KG1 (cell line): ENCODE measurements at regions not wholly inside any gene's neighbourhood (a gene's known extent, or its start where the extent isn't known, plus 50 kb on each side); places are given as distances from the start of the nearest gene placed in this dataset.

Source experiments
- DNase-seq: peaks from one replicate; lab custom pipeline; 2025; lab: John Stamatoyannopoulos, UW

- DNase-seq: no peak
These were observed 181.9 kb downstream of the SOX9 start for GRCh38 chr17:72302735-72303134.

- DNase-seq: no peak
These were observed 183.2 kb downstream of the SOX9 start for GRCh38 chr17:72303787-72304733.

GRCh38 chr17:72304859-72305258 is 184.0 kb downstream of the SOX9 start:
- no peak for DNase-seq

GRCh38 chr17:72305472-72305871 is 184.7 kb downstream of the SOX9 start:
- no peak for DNase-seq

DNA sequence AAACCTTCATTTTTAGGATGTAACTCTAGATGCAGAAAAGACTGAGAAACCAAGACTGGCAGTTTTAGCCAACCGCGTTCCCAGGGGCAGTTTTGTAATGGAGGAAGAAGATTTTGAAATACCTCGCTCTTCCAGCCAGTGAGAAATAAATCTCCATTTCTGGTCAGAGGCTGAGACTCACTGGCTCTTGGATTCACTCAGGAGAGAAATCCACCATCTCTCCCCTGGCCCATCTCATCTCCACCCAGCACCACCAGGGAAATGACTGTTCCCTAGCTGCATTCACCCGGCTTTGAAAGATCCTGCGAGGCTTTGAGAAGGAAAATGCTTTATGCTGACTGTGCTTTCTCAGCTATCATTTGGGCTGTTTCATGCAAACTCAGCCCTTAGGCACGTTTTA is 185.2 kb downstream of the SOX9 start:
- no peak for DNase-seq

DNA sequence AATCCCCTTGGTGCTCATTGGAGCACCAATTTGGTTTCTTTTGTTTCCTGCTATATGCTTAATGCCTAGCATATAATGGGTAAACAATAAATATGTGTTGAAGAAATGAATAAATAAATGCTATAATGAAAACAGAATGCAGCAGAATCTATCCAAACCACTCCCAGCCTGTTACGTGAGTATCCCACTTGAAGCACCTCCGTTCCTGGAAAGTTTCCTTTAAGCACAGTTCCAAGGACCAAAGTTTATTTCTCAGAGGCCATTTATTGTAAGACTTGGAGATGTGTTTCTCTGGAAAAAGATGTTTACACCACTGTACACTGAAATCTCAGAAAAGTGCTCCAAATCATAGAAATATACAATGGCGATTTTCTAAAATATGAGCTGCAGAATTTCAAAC is 187.0 kb downstream of the SOX9 start:
- DNase-seq: no peak

DNA sequence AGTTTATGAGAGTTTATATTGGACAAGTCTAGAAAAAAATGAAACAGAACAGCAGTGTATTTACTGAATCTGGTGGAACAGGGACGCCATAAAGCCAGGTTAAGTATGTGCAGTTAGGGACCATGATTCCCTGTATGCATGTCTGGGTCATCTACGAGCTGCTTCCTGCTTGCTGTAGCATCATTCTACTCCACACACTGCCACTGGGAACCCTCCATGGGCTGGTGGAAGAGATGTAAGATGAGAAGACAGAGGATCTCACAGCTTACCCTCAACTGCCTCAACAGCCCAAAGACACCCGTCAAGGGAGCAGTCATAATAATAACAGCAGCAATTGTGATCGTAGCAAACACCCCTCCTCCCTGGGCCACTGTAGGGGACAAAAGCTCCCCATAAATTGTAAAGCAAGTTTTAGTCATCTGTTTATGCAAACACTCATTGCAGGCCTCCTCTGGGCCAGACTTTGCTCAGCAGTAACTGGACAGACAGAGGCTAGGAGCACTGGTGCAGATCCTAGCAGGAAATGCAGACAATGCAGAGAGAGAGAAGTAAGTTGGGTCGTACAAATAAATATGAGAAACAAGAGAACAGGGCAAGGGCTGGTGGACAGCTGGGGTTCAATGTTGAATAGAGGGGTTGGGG is 188.0 kb downstream of the SOX9 start:
- DNase-seq: no peak

- DNase-seq: no peak
These were observed 190.2 kb downstream of the SOX9 start for GRCh38 chr17:72311004-72311403.

GRCh38 chr17:72315122-72315913 is 194.5 kb downstream of the SOX9 start:
- DNase-seq: no peak

GRCh38 chr17:72318131-72318530 is 197.3 kb downstream of the SOX9 start:
- DNase-seq: no peak

GRCh38 chr17:72321896-72322295 is 201.1 kb downstream of the SOX9 start:
- no peak for DNase-seq

GRCh38 chr17:72332367-72332766 is 211.5 kb downstream of the SOX9 start:
- no peak for DNase-seq

- DNase-seq: no peak
These were observed 212.8 kb downstream of the SOX9 start for GRCh38 chr17:72333570-72333969.

DNA sequence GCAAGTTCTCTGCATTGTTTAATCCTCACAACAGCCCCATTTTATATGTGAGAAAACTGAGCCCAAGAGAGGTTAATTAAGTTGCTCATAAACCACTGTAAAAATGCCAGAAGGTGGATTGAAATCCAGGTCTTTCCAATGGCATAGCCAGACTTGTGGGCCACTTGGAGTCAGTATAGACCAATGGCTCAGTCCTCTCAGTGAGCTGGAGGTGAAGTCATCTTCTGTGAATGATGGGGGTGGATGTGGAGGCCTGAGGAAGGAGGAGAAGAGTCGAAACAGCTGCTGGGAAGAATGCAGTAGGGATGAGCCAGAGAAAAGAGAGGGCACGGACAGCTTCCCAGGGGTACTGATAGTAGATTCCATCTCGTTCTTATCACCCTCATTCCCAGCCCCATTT is 213.4 kb downstream of the SOX9 start:
- no peak for DNase-seq

DNA sequence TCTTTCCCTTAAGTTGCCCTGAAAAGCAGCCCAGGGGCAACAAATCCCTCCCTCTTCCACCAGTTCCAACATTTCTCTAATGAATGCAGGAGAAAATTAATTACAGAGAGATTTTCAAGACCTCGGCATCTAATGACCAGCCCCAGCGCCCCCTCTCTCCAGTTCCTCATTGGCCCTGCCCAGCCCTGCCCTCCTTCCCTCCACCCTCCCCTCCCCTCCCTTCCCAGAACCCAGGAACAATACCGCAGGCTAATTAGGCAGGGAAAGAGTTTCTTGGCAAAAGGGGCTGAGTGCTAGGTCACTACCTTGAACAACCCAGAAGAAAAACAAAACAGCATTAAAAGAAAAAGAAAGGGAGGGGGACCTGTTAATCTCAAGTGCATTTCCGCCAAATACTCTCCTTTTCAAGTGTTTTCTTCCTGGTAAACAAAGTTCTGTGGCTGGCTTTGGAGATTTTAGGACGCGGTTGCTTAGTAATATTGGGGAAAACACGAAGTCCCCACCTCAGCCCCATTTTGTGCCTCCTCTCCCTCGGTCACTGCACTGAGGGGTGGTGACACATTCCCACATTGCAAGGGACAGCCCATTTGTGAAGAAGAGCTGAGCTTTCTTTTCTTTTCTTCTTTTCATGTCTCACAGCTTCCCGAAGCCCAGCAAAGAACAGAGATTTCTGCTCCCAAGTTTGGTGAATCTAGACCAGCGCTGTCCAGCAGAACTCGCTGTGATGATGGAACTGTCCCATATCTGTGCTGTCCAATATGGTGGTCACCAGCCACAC is 215.4 kb downstream of the SOX9 start:
- DNase-seq: no peak

DNA sequence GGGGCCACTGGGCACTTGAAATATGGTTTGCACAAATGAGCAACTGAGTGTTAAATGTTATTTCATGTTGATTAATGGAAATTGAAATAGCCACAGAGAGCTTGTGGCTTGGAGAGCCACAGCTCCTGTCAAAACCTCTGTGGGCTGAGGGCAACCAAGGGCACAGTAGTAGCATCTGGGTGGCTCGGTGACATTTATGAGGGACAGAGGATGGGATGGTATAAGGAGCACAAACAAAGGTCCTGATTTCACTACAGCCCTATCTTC is 215.9 kb downstream of the SOX9 start:
- no peak for DNase-seq

DNA sequence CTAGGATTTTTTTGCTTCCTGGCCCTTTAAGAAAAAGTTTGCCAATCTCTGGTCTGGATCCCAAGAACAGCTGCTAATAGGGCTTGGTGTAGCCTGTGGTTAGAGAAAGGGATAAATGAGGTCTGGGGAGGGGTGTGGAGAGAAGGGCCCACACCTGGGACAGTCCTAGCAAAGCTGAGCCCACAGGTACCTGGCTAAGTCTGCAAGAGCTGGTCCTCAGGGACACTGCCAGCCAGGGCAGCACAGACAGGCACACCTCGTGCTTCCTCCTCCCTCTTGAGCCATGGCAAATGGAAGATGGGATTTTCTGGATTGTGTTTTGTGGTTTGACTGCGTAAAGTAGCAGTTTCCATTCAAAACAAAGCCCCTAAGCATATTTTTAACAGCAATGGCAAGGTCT is 217.5 kb downstream of the SOX9 start:
- no peak for DNase-seq

DNA sequence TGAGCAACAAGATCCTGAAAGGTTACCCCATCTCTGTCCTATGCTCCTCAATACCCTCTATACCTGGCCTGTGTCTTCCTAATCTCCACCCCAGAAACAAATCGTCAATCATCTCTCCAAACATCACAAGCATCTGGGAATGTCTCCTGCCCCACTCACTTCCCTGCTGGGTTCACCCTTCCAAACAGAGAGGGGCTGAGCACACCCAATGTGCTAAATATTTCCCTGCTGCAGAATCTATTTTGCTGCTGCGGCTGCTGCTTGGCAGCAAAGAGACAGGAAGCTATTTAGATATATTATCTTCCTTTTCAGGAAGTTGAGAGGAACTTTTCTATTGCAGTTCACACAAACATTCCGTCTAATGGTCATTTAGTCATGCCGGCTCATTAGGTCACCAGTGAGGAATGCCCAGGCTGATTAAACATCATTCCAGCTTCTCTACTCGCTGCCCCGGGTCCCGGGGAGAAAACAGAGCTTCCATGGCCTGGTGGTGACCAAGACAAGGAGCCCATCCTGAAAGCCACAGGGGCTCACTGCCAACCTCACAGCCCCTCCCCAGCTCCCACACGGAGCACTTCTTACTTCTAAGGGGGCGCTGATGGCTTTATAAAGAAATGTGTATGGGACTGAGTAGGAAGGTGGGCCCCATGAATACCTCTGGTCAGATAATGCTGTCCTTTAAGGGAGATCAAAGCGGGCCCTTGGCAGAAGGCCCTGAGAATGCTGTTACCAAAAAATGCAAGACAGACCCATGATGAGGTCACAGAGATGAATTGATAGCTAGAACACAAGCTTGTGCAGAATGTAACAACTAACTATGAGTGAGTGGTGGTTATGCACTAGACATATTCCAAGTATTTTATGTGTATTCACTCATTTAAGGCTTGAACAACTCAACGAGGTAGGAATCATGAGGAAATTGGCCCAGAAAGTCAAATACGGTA is 218.3 kb downstream of the SOX9 start:
- DNase-seq: no peak

DNA sequence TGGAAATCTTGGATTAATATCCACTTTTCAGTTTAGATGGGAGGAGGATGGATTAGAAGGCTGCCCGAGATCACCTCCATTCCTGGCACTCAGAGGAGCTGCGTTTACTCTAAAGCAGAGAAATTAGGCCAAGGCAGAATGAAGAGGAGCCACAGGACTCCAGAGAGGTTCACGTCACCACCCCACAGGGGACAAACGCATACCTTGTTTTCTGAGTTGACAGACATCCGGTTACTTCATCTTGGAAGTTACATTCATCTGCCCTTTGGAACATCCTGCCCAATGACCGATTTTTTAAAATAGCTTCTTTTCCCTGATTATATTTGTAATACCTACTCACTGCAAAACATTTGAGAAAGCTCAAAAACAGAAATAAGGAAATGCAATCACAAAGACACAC is 220.0 kb downstream of the SOX9 start:
- no peak for DNase-seq

DNA sequence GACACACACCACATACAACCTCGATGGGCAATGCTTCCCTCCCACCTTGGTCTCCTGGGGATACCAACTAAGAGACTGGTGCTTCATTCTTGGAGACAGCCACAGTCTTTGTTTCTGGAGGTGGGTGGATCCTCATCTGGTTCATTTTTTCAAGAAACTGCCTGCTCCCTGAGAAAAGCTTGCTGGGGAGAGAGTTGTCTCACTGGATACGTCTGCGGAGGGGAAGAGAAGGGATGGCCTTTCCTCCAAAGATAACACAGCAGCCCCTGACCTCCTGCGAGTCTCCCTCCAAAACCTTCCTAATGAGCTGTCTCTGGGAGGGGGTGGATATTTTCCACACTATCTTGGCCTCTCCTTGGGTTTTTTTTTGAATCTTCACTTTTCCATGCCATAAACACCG is 221.2 kb downstream of the SOX9 start:
- DNase-seq: no peak
